Kidney epithelial cell (primary cell): ENCODE measurements at regions not wholly inside any gene's neighbourhood (a gene's known extent, or its start where the extent isn't known, plus 50 kb on each side); places are given as distances from the start of the nearest gene placed in this dataset.
"Not testable (repeated sequence)": the region's sequence is repeated elsewhere in the genome, so short reads cannot be mapped to it uniquely, and the experiment has no call there.

Experiments
- DNase-seq: peaks from one replicate; pipeline ENCODE4 v3.0.0-alpha.2; 2010; ENCODE audit warnings: low read depth
- H3K27me3 ChIP-seq: 2 replicates; pipeline ENCODE4 v1.6.0; 2011; ENCODE audit warnings: low read length; ENCODE audit not compliant: control insufficient read depth, insufficient read depth
- H3K36me3 ChIP-seq: 2 replicates; pipeline ENCODE4 v1.5.1; 2011; ENCODE audit warnings: low read length; ENCODE audit not compliant: control insufficient read depth, insufficient read depth
- H3K4me3 ChIP-seq: 2 replicates; pipeline ENCODE4 v1.5.1; 2011; ENCODE audit warnings: low read depth, mild to moderate bottlenecking, control low read depth, low read length
- CTCF ChIP-seq: IDR thresholded peaks from 2 replicates; pipeline ENCODE4 v1.5.1; 2011; ENCODE audit warnings: mild to moderate bottlenecking, moderate library complexity, low read length, control low read depth, inconsistent platforms; ENCODE audit not compliant: insufficient read depth, poor library complexity, severe bottlenecking

- Histone ChIP-seq H3K4me3 (no peak overlapping the region), H3K36me3 (no peaks in the 10 kb centered on the region), H3K27me3 (no peaks in the 10 kb centered on the region)
- peak; percentile 29 for DNase-seq
- TF ChIP-seq CTCF = no peak
Measured at GRCh38 chr10:2202401-2202800, 465.1 kb upstream of the ADARB2 start.

GRCh38 chr10:2201534-2202099 is 464.3 kb upstream of the ADARB2 start:
- no peak for DNase-seq
- H3K36me3 ChIP-seq = no peaks in the 10 kb centered on the region
- no peak overlapping the region for H3K4me3 ChIP-seq
- H3K27me3 ChIP-seq = no peaks in the 10 kb centered on the region
- TF ChIP-seq CTCF = no peak

- H3K27me3 ChIP-seq = no peaks in the 10 kb centered on the region
- no peak overlapping the region for H3K4me3 ChIP-seq
- no peak for TF ChIP-seq CTCF
- no peak for DNase-seq
- H3K36me3 ChIP-seq = no peaks in the 10 kb centered on the region
Measured at GRCh38 chr10:2197663-2198062, 460.3 kb upstream of the ADARB2 start.

GRCh38 chr10:2196272-2196671 is 458.9 kb upstream of the ADARB2 start:
- no peak for TF ChIP-seq CTCF
- H3K4me3 ChIP-seq = no peak overlapping the region
- no peak for DNase-seq

GRCh38 chr10:2189356-2189755 is 452.0 kb upstream of the ADARB2 start:
- H3K4me3 ChIP-seq, H3K36me3 ChIP-seq, H3K27me3 ChIP-seq, DNase-seq: not testable (repeated sequence)

More at GRCh38 chr10:2196272-2196671, 458.9 kb upstream of the ADARB2 start:
- Histone ChIP-seq H3K27me3 (no peaks in the 10 kb centered on the region), H3K36me3 (no peaks in the 10 kb centered on the region)

GRCh38 chr10:2188371-2188770 is 451.0 kb upstream of the ADARB2 start:
- no peaks in the 10 kb centered on the region for H3K36me3 ChIP-seq
- no peak for DNase-seq
- TF ChIP-seq CTCF = no peak

GRCh38 chr10:2173327-2173726 is 436.0 kb upstream of the ADARB2 start:
- no peaks in the 10 kb centered on the region for H3K36me3 ChIP-seq
- H3K27me3 ChIP-seq = no peaks in the 10 kb centered on the region
- H3K4me3 ChIP-seq = no peak overlapping the region
- TF ChIP-seq CTCF = no peak
- no peak for DNase-seq

More at GRCh38 chr10:2188371-2188770, 451.0 kb upstream of the ADARB2 start:
- no peaks in the 10 kb centered on the region for H3K27me3 ChIP-seq
- no peak overlapping the region for H3K4me3 ChIP-seq
